HG02973 (cell line): ENCODE measurements at regions not wholly inside any gene's neighbourhood (a gene's known extent, or its start where the extent isn't known, plus 50 kb on each side); places are given as distances from the start of the nearest gene placed in this dataset.
"Not testable (repeated sequence)": the region's sequence is repeated elsewhere in the genome, so short reads cannot be mapped to it uniquely, and the experiment has no call there.

Experiments used
- ATAC-seq: cut with Tn5 transposase; IDR thresholded peaks from one replicate; pipeline ENCODE4 v1.9.1; 2021; ENCODE audit warnings: moderate library complexity; ENCODE audit not compliant: unreplicated experiment

DNA sequence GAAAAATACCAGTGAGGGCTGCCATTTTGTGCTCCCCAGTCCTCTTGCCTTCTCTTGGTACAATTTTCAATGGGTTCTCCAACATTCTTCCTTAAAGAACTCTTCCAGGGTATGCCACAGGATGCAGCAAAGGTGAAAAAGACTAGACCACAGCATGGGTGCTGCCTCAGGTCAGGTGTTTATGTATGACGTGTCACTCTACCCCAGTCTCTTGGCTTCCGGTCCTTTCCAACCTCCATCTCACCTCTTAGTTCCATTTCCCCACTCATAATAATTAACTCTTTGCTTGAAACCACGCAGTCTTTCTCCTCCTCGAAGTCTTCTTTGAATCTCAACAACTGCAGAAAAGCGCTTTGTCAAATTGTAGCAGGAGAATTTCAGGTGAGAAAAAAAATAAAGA is 104.7 kb upstream of the TBC1D5 start:
- no peak for ATAC-seq

DNA sequence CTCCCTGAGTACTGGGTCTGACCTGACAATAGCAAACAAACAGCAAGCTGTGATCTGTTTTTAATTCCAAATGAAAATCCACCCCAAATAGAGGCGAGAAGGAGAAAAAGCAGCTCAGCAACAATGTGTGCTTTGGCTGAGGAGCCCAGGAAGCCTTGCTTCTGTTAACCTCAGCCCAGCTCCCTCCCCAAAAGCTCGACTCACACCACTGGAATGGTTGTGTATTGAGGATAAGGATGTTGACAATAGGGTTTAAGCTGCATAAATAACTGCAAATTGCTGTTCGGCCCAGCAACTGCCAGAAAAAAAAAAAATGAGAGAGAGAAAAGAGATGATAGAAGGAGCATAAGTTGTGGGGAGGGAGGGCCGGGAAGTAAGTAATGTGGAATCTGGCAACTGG is 104.0 kb upstream of the TBC1D5 start:
- no peak for ATAC-seq

GRCh38 chr3:17845026-17845812 is 102.8 kb upstream of the TBC1D5 start:
- ATAC-seq, result no peak

GRCh38 chr3:17844236-17844635 is 101.8 kb upstream of the TBC1D5 start:
- no peak for ATAC-seq

- peak; percentile 96 for ATAC-seq
Measured at GRCh38 chr3:17841190-17841828, 98.9 kb upstream of the TBC1D5 start.

- no peak for ATAC-seq
Measured at GRCh38 chr3:17840651-17841050, 98.2 kb upstream of the TBC1D5 start.

- ATAC-seq, result no peak
Measured at GRCh38 chr3:17840126-17840525, 97.7 kb upstream of the TBC1D5 start.

GRCh38 chr3:17836919-17837318 is 94.5 kb upstream of the TBC1D5 start:
- ATAC-seq, result no peak

GRCh38 chr3:17836092-17836491 is 93.7 kb upstream of the TBC1D5 start:
- ATAC-seq, result no peak

DNA sequence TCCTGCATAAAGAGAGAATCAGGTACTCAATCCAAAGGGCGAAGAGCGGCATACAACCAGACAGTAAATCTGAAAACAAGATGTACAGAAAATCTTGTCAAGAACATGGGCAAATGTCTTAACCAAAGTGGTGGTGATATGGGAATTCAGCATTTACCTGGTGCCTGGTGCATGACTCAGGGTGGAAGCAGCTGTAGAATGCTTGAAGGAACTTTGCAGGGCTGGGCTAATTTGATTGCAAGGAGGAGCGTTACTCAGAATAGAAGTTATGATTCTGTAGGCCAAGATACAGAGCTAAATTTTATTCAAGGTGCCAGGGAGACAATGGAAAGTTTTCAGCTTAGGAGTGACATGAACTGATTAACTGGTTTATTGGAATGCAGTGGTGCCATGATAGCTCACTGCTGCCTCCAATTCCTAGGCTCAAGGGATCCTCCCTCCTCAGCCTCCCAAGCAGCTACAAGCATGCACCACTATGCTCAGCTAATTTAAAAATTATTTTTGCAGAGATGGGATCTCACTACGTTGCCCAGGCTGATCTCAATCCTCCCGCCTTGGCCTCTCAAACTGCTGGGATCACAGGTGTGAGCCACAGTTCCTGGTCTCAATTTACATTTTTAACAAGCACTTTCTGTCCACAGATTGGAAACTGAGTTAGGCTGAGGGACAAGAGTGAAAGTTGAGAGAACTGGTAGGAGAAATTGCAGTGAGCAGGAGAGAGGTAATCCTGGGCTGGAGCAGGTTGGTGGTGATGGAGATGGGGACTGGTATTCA is 91.5 kb upstream of the TBC1D5 start:
- no peak for ATAC-seq

- ATAC-seq, result no peak
Measured at GRCh38 chr3:17832016-17832415, 89.6 kb upstream of the TBC1D5 start.

DNA sequence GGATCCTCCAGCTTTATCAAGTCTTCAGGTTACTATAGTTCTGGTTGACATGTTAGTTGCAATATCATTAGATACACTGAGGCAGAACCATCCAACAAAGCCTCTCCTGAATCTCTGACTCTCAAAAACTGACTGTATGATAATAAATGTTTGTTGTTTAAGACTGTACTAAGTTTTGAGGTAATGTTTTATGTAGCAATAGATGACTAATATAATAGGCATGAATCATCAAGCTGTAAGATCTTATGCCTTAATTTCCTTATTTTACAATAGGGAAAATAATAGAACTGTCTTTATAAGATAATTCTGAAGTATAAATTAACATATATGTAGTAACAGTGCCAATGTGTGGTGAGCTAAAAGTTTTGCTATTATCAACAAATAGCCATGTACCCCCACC is 88.9 kb upstream of the TBC1D5 start:
- ATAC-seq, result no peak

- ATAC-seq, result no peak
Measured at GRCh38 chr3:17830788-17831187, 88.4 kb upstream of the TBC1D5 start.

DNA sequence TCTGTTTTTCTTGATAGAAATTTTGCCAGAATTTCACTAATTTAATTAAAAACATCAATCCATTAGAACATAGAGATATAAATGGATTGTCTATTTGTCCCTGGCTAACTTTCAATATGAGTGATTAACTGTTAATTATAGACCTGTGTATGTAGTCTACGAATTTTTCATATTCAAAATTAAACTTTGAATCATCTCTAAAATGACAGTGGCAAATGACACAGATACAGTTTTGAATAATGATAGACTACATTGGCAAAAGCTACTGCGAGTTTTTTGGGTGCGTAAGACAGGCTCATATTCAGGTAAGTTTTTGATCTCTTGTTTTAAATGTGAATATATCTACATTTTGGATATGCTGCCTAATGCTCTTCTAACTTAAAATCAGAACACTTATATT is 86.0 kb upstream of the TBC1D5 start:
- no peak for ATAC-seq

DNA sequence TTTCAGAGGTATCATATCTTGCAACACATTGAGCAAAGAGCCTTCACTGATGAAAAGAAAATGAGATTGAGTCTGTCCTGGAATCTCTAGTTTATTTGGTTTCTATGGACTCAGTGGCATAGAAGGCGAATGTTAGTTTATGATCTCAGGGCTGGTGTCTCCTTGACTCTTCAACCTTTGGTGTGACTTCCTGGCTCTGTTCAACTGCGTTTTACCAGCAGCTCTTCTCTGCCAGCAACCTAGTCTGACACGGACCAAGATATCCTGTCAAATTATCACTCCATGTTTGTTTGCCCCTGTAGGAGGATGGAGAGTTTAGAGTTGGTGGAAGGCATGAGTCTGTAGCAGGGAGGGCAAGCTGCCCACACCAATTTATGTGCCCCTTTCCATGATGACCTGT is 82.9 kb upstream of the TBC1D5 start:
- no peak for ATAC-seq

DNA sequence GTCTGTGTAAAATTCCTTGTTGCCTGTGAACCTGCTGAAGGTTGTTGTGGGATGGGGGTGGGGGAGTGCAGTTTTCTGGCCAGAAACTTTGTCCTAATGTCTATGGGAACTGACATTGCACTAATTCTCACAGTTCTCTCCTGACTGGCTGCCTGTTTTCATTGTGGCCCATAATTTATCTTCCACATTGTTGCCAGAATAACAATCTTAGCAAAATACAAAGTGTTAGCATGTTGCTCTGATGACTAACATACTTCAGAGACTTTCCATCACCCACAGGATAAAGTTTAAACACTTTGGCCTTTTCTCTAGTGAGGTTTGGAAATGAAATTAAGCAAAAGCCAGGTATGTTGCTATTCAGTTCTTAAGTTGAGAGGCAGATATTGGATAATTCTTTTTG is 81.4 kb upstream of the TBC1D5 start:
- no peak for ATAC-seq

DNA sequence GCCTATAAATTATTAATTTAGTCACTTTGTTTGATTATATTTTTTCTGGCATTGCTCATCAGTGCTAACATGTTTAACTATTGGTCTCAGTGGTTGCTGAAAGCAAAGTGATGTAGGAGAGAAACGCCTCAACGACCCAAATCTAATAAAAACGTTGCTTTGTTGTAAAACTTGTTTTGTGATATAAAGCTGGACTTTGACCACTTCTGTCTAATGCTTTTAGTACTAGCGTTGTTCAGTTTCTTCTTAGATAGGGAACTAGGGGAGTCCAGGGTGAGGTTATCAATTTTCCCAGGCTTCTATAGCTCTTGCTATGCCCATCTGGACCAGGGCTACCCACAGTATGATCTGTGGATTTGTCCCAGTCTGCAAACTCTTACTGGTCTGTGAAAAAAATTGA is 80.6 kb upstream of the TBC1D5 start:
- no peak for ATAC-seq

DNA sequence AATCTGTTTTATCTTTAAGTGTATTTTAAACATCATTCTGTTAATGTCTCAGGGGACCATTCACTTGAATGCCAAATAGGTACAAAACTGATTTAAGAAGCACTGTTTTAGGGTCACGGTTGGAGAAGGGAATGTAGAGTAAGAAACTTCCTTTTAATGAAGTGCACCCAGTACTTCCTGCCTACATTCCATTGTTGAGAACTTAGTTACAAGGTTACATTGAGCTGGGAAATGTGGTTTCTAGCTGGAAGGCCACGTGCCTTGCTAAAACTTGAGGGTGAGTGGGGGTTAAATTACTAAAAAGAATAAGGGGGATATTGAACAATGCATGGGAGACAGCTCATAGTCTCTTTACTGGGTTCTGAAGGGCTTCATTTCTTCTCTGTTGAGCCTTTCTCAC is 78.3 kb upstream of the TBC1D5 start:
- ATAC-seq, result no peak

DNA sequence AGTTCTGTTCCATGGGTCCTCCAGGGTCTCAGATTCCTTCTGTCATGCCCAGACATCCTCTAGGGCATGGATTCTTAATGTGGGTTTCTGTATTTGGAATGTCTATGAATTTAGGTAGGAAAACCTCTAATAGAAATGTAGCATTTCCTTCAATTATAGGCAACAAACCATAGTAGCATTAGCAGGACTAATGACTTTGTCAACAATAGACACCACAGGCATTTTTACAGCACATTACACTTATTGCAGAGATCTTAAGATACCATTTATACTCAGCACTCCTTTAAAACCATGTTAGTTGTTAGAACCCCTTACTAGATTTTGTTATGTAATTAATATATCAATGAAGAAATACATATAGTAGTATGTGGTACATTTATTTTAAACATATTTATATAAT is 77.8 kb upstream of the TBC1D5 start:
- ATAC-seq, result no peak

DNA sequence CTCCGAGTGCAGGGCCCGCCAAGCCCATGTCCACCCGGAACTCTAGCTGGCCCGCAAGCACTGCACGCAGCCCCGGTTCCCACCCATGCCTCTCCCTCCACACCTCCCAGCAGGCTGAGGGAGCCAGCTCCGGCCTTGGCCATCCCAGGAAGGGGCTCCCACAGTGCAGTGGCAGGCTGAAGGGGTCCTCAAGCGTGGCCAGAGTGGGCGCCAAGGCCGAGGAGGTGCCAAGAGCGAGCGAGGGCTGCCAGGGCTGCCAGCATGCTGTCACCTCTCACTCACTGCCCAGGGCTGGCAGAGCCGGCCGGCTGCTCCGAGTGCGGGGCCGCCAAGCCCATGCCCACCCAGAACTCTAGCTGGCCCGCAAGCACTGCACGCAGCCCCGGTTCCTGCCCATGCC is 75.5 kb upstream of the TBC1D5 start:
- not testable (repeated sequence) for ATAC-seq

DNA sequence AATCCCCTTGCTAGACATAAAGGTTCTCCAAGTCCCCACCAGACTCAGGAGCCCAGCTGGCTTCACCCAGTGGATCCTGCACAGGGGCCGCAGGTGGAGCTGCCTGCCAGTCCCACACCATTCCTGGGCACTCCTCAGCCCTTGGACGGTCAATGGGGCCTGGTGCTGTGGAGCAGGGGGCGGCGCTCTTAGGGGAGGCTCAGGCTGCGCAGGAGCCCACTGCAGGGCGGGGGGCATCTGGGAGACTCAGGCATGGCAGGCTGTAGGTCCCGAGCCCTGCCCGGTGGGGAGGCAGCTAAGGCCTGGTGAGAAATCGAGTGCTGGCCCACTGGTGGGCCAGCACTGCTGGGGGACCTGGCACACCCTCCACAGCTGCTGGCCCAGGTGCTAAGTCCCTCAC is 75.1 kb upstream of the TBC1D5 start:
- no peak for ATAC-seq

DNA sequence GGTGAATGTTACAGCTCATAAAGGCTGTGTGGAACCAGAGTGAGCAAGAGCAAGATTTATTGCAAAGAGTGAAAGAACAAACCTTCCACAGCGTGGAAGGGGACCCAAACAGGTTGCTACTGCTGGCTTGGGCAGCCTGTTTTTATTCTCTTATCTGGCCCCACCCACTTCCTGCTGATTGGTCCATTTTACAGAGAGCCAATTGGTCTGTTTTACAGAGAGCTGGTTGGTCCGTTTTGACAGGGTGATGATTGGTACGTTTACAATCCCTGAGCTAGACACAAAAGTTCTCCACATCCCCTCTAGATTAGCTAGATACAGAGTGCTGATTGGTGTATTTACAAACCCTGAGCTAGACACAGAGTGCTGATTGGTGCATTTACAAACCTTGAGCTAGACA is 74.4 kb upstream of the TBC1D5 start:
- not testable (repeated sequence) for ATAC-seq
